HG03139 (cell line): ENCODE measurements at regions not wholly inside any gene's neighbourhood (a gene's known extent, or its start where the extent isn't known, plus 50 kb on each side); places are given as distances from the start of the nearest gene placed in this dataset.

ENCODE experiments used
- ATAC-seq: cut with Tn5 transposase; IDR thresholded peaks from one replicate; pipeline ENCODE4 v1.9.1; 2021; ENCODE audit not compliant: unreplicated experiment

DNA sequence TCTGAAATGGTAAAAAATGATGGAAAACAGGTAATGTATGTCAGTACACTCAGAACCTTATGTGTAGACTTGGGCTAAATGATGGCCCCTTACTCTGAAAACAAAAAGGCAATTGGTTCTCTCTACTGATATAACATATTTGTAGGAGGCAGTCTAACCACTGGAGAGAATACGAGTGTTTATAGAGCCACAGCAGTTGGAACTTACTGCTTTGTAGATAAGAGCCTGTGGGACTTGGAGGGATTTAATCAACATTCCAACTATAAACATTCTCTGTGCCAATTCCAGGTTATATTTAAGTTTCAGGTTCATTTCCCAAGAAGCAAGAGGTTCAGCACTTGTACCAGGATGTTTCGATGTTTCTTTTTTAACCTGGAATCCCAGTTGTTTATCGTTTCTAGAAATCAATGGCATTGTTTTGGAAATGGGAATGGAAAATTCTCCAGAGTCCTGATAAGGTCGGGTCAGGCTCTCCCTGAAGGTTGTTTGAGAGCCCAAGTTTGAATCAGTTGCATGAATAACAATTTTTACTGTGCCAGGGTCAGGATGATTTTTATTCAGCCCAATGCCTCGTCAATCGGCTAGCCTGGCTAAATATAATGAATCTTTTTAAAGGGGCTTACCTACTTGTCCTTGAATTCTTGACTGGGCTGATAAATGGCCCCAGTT, 278.4 kb upstream of the FAM98A start:
- ATAC-seq = no peak

DNA sequence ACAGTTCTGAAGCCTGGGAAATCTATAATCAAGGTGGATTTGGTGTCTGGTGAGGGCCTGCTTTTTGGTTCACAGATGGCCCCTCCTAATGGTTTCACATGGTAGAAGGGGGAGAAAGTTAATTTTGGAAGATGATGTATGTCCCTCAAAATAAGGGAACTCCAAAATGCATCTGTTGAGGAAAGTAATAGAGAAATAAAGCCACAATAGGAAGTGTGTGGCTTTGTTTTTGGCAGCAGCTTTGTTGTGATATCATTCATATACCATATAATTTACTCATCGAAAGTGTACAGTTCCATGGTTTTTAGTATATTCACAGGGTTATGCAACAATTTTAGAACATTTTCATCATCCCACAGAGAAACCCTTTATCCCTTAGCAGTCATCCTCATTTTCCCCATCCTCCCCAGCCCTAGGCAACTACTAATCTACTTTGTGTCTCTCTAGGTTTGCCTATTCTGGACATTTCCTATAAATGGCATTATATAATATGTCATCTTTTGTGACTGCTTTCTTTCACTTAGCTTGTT, 274.0 kb upstream of the FAM98A start:
- no peak for ATAC-seq

DNA sequence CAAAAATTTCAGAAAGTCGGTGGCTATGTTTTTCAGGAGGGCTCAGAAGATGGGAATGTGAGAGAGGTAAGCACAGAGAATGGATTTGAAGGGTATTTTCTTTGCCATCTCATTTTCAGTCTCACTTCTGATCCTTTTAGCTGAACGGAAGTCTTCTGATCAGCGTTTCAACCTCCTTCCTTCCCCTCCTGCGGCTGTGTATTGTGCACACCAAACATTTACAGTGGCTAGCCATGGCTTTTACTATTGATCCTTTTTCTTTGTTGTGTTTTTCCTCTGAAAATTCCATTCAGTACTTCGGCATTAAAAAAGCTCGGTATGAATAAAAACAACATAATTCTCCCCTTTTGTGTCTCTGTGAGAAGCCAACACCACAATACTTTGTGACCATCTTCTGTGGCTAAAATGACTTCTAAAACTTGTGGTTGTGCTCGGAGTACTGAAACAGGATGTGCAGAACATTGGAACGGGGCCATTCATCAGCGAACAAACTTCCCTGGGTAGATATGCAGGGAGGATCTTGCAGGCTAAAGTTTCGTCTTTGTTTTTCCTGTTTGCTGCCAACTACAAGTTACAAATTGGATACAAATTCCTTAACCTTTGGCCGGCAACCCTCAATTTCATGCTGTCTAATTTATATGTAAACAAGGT, 260.8 kb upstream of the FAM98A start:
- ATAC-seq = no peak

DNA sequence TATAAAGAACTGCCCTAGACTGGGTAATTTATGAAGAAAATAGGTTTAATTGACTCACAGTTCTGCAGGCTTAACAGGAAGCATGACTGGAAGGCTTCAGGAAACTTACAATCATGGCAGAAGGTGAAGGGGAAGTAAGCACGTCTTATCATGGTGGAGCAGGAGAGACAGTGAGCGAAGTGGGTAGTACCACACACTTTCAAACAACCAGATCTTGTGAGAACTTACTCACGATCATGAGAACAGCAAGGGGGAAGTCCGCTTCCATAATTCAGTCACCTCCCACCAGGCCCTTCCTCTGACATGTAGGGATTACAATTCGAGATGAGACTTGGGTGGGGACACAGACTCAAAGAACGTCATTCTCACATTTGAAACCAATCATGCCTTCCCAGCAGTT, 260.1 kb upstream of the FAM98A start:
- no peak for ATAC-seq

DNA sequence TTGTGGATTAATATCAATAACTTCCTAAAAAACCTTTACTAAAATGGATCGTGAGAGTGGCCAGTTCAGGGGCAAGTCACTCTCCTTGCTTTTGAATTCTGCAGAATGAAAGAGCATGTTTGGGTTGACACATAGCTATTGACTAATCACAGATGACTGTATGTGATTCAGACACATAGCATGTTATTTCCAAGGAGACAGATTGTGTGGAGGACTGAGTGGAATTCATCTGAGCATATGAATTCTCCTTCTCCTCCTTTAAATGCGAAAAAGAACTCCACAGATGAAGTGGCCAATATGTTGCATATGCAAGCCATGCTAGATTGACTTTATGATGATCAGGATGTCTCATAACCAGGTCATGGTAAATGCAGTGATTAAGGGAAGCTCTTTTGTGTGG, 249.4 kb upstream of the FAM98A start:
- no peak for ATAC-seq

DNA sequence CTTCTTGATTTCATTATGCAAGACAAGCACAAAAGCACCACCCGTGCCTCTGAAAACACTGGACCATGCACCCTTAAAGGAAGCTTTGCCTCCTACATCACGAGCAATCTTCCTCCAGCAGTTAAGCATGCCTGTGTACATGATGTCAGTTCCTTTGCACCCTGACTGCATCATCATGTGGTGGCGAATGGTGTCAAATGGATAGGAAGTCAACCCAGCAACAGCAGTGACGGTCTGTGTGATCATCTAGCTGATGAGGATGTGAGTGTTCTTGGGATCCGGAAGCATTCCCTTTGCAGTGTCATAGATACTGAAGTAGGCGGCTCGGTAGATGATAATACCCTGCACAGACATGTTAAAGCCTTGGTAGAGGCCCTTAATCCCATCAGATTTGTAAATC, 240.7 kb upstream of the FAM98A start:
- no peak for ATAC-seq

DNA sequence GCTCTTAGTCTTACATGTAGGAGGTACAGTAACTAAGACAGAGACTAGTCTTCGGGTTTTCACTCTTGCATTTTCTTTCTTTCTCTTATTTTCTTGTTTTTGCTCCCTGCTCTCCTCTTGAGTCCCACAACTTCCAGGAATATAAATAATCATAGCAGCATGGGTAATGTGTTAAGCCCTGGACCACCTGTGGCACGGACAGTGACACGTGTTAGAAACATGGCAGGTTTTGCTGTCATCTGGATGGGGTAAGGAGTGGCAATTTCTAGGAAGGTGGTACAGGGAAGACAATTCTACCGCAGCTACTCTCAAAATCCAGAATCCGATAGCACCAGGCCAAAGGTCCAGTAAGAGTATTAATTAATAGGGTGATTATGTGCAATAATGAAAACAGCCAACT, 237.5 kb upstream of the FAM98A start:
- ATAC-seq = no peak

DNA sequence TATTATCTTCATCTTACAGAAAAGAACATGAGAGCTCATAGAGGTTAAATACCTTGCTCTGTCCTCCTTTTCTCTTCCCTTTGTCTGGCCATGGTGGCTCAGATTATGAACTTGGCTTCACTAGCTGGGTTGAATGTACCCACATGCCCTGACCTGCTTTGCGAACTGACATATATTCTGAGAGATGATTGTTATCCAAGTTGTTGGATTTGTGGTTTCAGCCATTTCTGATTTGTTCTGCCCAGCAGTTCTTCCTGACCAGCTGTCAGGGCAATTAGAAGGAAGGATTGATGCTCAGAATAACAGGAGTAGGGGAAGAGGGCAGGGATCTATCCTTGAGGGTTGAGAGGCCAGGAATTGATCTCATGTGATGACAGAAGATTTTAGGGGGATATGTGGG, 236.8 kb upstream of the FAM98A start:
- ATAC-seq = no peak

DNA sequence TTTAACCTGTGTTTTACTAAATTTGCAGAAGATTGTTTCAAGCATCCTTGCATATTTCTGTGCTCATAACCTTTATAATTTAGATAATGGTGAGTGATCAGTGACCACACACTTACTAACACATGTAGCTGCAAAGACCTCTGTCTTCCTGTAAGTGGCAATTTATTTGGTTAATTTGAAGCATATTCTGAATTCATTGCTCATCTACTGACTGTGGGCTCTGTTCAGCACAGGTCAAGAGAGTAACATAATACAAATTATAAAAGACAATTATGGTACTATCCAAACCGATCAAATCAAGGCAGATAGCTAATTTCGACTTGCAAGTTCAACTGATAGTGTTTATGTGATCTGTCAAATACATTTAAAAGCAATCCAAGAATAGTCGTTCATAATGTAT, 223.9 kb upstream of the FAM98A start:
- ATAC-seq = no peak

DNA sequence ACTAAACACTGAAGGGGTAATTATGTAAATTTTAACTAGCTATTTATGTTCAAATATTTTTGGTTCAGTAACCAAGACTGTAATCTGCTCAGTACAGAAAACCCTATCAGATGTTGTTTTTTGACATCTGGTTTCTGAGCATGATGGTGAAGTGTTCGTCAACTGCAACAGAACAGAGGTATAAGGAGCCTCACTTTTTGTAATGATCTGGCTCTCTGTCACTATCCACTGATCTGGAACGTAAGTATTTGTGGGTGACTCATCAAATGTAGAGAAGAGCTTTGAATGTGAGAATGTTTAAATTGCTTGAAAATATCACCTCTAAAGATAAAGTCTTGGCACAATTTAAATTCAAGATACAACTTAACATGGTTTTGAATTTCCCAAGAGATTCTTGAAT, 213.6 kb upstream of the FAM98A start:
- no peak for ATAC-seq

DNA sequence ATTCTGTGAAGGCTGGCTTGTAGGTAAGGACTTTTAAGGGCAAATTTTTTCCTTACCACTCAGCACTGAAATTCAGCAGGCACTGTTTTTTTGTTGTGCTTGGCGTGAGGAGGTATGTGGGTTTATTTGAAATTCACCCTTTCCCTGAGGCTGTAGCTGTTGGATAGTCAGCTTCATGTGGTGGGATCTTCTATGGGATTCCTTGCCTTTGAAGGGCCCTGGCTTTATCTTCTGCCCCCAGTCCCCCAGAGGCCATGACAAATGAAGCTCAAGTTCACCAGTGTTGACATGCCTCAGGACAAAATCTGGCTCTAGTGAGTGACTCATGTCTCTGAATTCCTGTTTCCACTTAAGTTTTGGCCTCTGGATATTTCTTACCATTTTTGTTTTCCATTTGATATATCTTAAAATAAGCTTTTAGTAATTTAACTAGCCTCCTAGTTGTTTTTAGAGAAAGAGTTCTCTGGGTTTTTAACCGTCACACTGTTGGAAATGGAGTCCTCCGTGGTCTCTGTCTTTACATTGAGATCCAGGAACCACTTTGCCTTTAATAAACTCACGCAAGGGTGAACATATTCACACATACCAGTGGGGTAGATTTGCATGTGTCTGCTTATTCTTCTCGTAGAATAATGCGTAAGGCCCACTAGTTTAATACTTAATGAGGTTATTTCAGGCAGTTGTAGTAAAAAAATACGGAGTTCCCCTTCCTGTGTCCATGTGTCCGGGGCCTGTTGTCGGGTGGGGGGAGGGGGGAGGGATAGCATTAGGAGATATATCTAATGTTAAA, 211.1 kb upstream of the FAM98A start:
- no peak for ATAC-seq

DNA sequence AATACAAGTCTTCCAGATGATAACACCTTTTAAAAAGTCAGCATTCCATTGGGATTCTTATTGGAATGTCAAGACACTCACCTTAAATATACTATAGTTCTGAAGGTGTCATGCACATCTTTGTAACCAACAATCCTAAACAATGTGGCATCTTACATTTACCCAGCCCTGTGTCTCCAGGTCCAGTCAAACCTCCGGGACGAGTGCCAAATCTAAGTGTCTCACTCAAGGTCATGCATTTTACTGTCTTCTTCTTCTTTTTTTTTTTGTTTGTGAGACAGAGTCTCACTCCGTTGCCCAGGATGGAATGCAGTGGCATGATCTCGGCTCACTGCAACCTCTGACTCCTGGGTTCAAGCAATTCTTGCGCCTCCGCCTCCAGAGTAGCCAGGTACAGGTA, 206.9 kb upstream of the FAM98A start:
- ATAC-seq = no peak

DNA sequence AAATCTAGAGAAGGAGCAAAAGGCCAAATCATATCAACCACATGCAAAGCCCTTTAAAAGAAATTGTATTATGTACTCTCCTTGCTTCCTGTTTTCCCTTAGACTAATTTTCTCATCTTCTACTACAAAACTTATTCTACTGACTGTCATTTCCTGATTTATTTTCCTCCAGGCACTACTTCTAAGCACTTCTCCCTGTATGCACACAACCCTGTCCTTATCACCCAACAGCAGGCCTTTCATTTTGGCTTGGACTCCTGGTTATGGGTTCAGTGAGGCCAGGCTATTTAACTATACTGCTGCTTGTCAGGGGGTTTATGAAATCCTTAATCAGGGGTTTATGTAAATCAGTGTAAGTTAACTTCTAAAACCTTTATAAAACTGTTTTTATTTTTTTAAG, 205.1 kb upstream of the FAM98A start:
- ATAC-seq = no peak

DNA sequence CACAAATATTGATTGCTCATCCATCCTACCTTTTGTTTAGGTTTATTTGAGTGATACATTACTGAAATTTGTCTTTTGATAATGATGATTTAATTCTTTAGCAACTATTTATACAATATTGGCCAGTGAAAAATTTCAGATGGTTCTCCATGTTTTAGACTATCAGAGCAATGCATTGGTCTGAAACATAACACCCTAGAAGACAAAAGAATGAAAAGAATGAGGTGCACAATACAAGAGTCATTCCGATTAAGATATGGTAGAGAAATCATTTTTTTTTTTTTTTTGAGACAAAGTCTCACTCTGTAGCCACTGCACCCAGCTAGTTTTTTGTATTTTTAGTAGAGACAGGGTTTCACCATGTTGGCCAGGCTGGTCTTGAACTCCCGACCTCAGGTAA, 197.4 kb upstream of the FAM98A start:
- no peak for ATAC-seq

DNA sequence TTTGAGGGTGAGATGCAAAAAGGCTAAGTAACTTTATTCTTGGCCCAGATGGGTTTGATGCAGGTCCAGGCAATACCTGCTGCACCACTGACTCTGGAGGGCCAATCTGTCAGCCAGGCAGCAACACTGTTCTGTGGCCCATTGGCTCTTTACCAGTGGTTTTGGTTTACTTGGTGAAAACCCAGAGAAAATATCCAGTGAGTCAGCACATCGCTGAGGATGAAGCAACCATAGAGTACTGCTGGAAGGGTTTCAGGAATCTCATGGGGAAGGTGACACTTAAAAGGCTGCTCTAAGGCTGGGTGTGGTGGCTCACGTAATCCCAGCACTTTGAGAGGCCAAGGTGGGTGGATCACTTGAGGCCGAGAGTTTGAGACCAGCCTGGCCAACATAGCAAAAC, 192.5 kb upstream of the FAM98A start:
- ATAC-seq = no peak

DNA sequence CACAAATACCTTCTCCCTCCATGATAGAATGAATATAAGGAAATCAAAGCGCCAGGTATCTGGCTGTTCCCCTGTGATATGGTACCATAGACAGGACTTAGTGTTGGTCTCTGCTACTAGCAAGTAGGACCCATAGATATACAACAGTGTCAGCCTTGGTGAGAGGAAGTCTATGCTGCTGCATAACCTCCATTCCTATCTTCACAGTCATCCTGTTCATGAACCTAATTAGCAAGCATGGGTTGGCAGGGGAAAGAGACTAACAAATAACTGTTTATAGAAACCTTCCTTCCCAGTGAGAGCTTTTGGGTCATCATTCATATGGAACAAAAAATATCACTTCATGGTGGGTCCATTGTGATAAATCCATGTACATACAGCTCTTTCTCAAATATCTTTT, 188.9 kb upstream of the FAM98A start:
- no peak for ATAC-seq

DNA sequence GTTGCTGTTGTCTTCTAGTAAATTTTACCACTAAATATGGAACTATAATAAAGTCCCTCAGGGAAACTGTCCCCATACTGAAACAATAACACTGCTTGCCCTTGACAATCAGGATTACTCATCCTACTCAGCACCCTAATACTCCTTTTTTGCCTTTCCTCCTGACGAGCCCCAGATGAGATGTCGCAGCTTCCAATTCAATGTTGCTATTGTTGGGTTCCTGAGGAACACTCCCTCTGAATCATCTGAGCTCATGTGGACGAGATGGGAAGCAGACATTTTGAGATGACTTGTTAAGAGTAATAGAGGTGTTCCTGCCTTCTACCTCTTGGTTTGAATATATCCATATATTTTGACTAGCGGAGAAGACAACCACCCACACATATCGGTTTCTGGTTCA, 187.8 kb upstream of the FAM98A start:
- ATAC-seq = no peak

DNA sequence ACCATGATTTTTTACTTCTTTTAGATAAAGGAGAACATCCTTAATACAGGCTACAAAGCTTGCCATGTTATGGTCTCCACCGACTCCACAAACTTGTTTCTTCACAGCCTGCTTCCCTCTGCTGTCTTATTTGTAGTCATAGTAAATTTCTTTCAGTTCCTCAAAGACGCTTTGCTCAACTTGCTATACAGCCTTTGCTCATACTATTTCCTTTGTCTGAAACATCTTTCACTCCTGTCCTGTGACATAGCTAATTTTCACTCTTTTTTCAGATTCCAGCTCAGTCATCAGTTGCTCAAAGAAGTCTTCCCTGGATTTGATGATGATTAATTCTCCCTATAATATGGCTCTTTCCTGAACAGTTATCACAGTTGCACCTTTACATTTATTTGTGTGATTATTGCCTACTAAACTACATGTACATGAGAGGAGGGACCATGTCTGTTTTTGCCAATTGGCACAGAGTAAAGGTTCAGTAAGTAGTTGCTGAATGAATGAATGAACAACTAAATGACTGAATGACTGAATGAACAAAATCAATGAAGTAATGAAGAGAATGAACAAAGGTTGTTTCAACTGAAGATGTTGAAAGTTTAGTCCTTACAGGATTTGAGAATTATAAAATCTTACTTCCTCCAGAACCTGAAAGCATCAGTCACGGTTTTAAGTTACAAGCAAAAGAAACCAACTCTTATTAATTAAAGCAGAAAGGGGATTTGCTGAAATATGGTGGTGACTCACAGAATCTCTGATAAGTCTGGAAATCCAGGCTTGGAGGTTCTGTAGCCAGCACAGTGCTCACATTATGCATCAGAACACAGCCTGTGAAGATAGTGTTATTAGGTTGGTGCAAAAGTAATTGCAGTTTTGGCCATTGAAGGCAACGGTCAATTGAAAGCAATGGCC, 186.4 kb upstream of the FAM98A start:
- ATAC-seq = peak; percentile 90

DNA sequence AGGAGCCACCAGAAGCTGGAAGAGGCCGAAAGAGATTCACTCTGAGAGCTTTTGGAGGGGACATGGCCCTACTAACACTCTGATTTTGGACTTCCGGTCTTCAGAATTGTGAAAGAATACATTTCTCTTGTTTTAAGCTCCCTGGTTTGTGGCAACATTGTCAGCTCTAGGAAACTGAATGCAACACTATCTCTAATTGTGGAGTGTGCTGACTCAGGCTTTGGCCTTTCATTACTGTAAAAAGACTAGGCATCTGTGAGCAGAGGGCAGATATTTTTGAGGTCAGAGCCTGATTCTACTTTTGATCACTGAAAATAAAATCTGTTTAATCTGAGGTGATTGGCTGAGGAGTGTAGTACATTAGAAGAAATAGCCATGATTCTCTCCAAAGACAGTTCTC, 185.4 kb upstream of the FAM98A start:
- no peak for ATAC-seq

DNA sequence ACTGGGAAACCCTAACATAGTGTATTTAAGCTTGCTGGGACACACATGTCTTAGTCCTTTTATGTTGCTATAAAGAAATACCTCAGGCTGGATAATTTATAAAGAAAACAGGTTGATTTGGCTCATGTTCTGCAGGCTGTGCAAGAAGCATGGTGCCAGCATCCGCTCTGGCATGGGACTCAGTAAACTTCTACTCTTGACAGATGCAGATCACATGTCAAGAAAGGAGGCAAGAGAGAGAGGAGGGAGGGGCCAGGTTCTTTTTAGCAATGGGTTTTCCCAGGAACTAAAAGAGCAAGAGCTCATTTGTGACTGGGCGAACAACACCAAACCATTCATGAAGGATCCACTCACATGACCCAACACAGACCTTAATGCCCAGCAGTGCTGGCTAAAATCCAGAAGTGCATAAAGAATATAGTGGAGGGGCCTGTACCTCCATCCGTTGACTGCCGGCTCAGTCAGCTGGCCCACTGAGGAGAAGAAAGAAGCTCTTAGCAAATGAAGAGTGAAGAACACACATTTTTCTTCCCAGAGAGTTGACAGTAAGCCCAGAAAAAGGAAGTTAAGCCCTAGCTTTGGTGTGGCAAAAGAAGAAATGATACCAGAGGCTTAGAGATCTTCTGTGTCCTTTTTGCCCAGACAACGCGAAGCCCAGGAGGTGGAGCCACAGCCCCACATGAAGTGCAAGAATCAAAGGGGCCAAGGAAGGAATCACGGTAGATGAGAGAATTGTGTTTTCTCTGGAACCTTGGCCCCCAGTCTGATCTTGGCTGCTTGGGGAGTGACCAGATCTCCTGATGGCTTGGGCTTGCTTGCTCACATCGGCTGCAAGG, 183.5 kb upstream of the FAM98A start:
- ATAC-seq = no peak
